Suppressor macrophage treated with lipopolysaccharide for 1 hour (primary cell): ENCODE measurements at regions not wholly inside any gene's neighbourhood (a gene's known extent, or its start where the extent isn't known, plus 50 kb on each side); places are given as distances from the start of the nearest gene placed in this dataset.

ENCODE experiments used
- DNase-seq, 3 donors: peaks; one replicate each; pipeline ENCODE4 v3.0.0-alpha.2; 2020 to 2022

DNA sequence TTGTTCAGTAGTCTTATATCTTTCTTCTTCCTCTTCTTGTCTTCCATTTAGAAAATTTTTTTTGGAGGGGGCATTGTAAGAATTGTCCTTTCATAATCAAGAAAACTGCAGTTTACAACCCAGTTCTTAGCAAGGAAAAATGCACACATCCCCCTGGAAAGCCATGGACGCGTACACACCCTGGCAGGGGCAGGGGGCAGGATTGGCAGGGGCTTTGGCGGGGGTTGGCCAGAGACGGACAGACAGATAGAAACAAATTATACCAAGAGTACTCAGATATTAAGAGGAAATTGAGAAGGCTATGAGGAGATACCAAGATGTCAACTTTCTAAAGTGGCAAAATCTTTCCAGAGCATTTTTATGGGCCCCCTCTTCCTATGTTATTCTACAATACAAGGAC lies 322.5 kb upstream of the CPXCR1 start:
- no peak for DNase-seq

- DNase-seq = no peak
Measured at GRCh38 chrX:88425739-88426138, 321.3 kb upstream of the CPXCR1 start.

DNA sequence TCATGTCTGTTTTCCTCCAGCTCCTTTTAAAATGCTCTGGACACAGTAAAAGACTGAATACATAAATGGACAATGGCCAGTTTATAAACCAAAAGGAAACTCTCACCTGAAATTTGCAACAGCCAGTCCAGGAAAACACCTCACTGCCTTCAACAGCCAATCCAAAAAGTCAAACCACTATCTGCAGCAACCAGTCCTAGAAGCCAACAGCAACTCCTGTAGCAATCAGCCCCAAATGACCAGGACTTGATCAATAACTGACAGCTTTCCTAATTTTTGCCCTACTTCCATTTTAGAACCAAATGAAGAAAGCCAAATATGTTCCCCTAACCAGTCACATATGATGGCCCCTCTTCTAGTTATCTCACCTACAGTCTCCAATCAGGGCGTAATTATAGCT lies 309.5 kb upstream of the CPXCR1 start:
- DNase-seq = no peak

- no peak for DNase-seq
Measured at GRCh38 chrX:88438209-88438608, 308.8 kb upstream of the CPXCR1 start.

DNA sequence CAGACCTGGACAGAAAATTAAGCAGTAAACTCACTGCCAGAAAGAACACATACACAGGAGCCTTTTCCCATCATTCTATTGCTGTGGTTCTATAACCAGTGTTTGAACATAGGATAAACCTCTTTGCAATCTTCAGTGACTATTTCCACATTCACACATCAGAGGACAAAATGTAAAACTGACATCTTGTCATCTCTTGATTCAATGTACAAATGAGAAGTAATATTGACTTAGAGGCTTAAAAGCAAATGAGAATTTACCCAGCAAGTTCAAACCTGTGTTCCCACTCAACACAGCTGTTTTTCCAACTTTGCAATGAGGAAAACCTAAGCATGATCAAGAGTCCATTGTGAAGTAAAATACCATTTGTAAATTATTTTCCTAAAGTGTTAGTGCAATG lies 307.1 kb upstream of the CPXCR1 start:
- no peak for DNase-seq
